HCT116 (cell line): ENCODE measurements at regions not wholly inside any gene's neighbourhood (a gene's known extent, or its start where the extent isn't known, plus 50 kb on each side); places are given as distances from the start of the nearest gene placed in this dataset.

Experiments used
- ATAC-seq: fragments of 200-7000 bp; cut with Tn5 transposase; 2 replicates; pipeline ENCODE4 v1.9.1; 2020; ENCODE audit warnings: mild to moderate bottlenecking, moderate library complexity
- BruUV-seq: library from RNA; stranded (reverse); fragments of 400-500 nt; replicated peaks from 2 replicates; lab custom pipeline; 2021; lab: Mats Ljungman, UMichigan
- CTCF ChIA-PET: fragments of 300-600 bp; sonication (Branson Sonifier 250); formaldehyde crosslinking; loops from one replicate; lab custom pipeline; 2021; ENCODE audit warnings: antibody characterized with exemption; lab: Charles Lee
- POLR2A ChIA-PET: fragments of 300-600, 350-600 bp; sonication (Branson Sonifier 250); formaldehyde crosslinking; loops from one replicate; lab custom pipeline; 2021; ENCODE audit warnings: antibody characterized with exemption; lab: Charles Lee
- RAD21 ChIA-PET, 2 experiments: fragments of 300-600 bp; sonication (Branson Sonifier 250); formaldehyde crosslinking; loops; one replicate each; lab custom pipeline; 2023; ENCODE audit warnings: low total read pairs in 2 of 2; ENCODE audit not compliant: uncharacterized antibody in 2 of 2, unreplicated experiment in 2 of 2, low non-redundant PET in 1 of 2; lab: Charles Lee
- DNase-seq: peaks from one replicate; pipeline ENCODE4 v3.0.0-alpha.2; 2010; ENCODE audit warnings: low read depth, low spot score
- H2AFZ ChIP-seq: fragments of 200-600 bp; shearing (Covaris generic), sonication (generic); 2 replicates; pipeline ENCODE4 v1.6.1; 2017; ENCODE audit warnings: low read depth, mixed run types, mixed read lengths, antibody characterized with exemption, low read length; ENCODE audit not compliant: poor library complexity, severe bottlenecking
- H3K27ac ChIP-seq: 2 replicates; pipeline ENCODE4 v1.5.1; 2012; ENCODE audit warnings: low read depth, low read length
- H3K27me3 ChIP-seq: fragments of 200-600 bp; sonication (generic); 2 replicates; pipeline ENCODE4 v1.6.1; 2016; ENCODE audit warnings: mixed run types, low read length, mixed read lengths; ENCODE audit not compliant: insufficient read depth
- H3K36me3 ChIP-seq, 2 experiments: fragments of 200-500 bp in 1 of 2; fragments of 200-600 bp in 1 of 2; sonication (Bioruptor generic) in 1 of 2; sonication (generic) in 1 of 2; 2 replicates each; pipeline versions ENCODE4 v1.5.1 to v1.6.1; 2014 to 2016; ENCODE audit warnings: low read length in 2 of 2, inconsistent platforms in 1 of 2, mixed read lengths in 1 of 2, mixed run types in 1 of 2; ENCODE audit not compliant: insufficient read depth in 2 of 2, control insufficient read depth in 1 of 2
- H3K4me1 ChIP-seq, 2 experiments: fragments of 200-600 bp in 1 of 2; sonication (generic) in 1 of 2; 2 replicates each; pipeline versions ENCODE4 v1.5.1 to v1.6.1; 2012 to 2017; ENCODE audit warnings: low read length in 2 of 2, inconsistent platforms in 1 of 2, mild to moderate bottlenecking in 1 of 2, mixed read lengths in 1 of 2, mixed run types in 1 of 2, moderate library complexity in 1 of 2; ENCODE audit not compliant: insufficient read depth in 2 of 2, control insufficient read depth in 1 of 2
- H3K4me2 ChIP-seq: fragments of 200-600 bp; sonication (generic); 2 replicates; pipeline ENCODE4 v1.6.1; 2017; ENCODE audit warnings: mixed run types, low read length, mixed read lengths
- H3K4me3 ChIP-seq, 2 experiments: fragments of 200-600 bp in 1 of 2; sonication (generic) in 1 of 2; replicated peaks in 1 of 2; 2 replicates each; pipeline ENCODE4 v1.5.1; 2011 to 2016; ENCODE audit warnings: low read length in 2 of 2, control low read depth in 1 of 2, low read depth in 1 of 2, mild to moderate bottlenecking in 1 of 2, mixed read lengths in 1 of 2, mixed run types in 1 of 2
- H3K79me2 ChIP-seq: fragments of 200-600 bp; sonication (generic); 2 replicates; pipeline ENCODE4 v1.6.1; 2017; ENCODE audit warnings: mild to moderate bottlenecking, mixed run types, low read length, moderate library complexity, mixed read lengths; ENCODE audit not compliant: insufficient read depth
- H3K9ac ChIP-seq: fragments of 200-600 bp; sonication (generic); 2 replicates; pipeline ENCODE4 v1.6.1; 2016; ENCODE audit warnings: low read length, mixed read lengths
- H3K9me2 ChIP-seq: fragments of 200-600 bp; sonication (generic), shearing (Covaris generic); 2 replicates; pipeline ENCODE4 v1.6.1; 2017; ENCODE audit warnings: mixed run types, mild to moderate bottlenecking, moderate library complexity; ENCODE audit not compliant: insufficient read depth
- H3K9me3 ChIP-seq, 2 experiments: fragments of 200-500 bp in 1 of 2; fragments of 200-600 bp in 1 of 2; sonication (Bioruptor generic) in 1 of 2; sonication (generic) in 1 of 2; 2 replicates each; pipeline ENCODE4 v1.6.1; 2014 to 2017; ENCODE audit warnings: low read length in 2 of 2, mixed read lengths in 2 of 2, inconsistent platforms in 1 of 2, low read depth in 1 of 2, mild to moderate bottlenecking in 1 of 2, mixed run types in 1 of 2, moderate library complexity in 1 of 2; ENCODE audit not compliant: control insufficient read depth in 1 of 2, insufficient read depth in 1 of 2
- H4K20me1 ChIP-seq: fragments of 200-600 bp; sonication (generic), shearing (Covaris generic); 2 replicates; pipeline ENCODE4 v1.6.1; 2017; ENCODE audit warnings: mixed run types, mild to moderate bottlenecking, moderate library complexity; ENCODE audit not compliant: insufficient read depth
- CBX3 ChIP-seq: IDR thresholded peaks from 2 replicates; pipeline ENCODE4 v1.6.1; 2012; ENCODE audit warnings: low read depth
- CEBPB ChIP-seq: IDR thresholded peaks from 2 replicates; pipeline ENCODE4 v1.6.1; 2012; ENCODE audit warnings: low read depth
- EGR1 ChIP-seq: IDR thresholded peaks from 2 replicates; pipeline ENCODE4 v1.6.1; 2012; ENCODE audit warnings: low read depth
- EZH2 ChIP-seq: fragments of 200-600 bp; sonication (generic); IDR thresholded peaks from 2 replicates; pipeline ENCODE4 v1.6.1; 2017; ENCODE audit warnings: antibody characterized with exemption, mixed run types
- EZH2phosphoT487 ChIP-seq: fragments of 200-600 bp; IDR thresholded peaks from 2 replicates; pipeline ENCODE4 v1.6.1; 2018; ENCODE audit warnings: antibody characterized with exemption, borderline replicate concordance
- FOSL1 ChIP-seq: IDR thresholded peaks from 2 replicates; pipeline ENCODE4 v1.6.1; 2012; ENCODE audit warnings: low read depth
- POLR2A ChIP-seq: IDR thresholded peaks from 2 replicates; pipeline ENCODE4 v1.7.0; 2011; ENCODE audit warnings: borderline replicate concordance; ENCODE audit not compliant: insufficient read depth, insufficient read length; ENCODE audit errors: extremely low read depth
- POLR2AphosphoS5 ChIP-seq: IDR thresholded peaks from 2 replicates; pipeline ENCODE4 v1.6.1; 2011; ENCODE audit warnings: mild to moderate bottlenecking, low read depth, low read length, moderate library complexity
- SIN3A ChIP-seq: IDR thresholded peaks from 2 replicates; pipeline ENCODE4 v1.6.1; 2012; ENCODE audit warnings: low read depth
- SP1 ChIP-seq: IDR thresholded peaks from 2 replicates; pipeline ENCODE4 v1.6.1; 2012; ENCODE audit warnings: low read depth
- TCF7L2 ChIP-seq: IDR thresholded peaks from 2 replicates; pipeline ENCODE4 v1.7.0; 2011; ENCODE audit warnings: borderline replicate concordance, inconsistent platforms; ENCODE audit not compliant: insufficient read depth, insufficient read length; ENCODE audit errors: extremely low read depth
- intact Hi-C: fragments of 100-400 bp; cut with micrococcal nuclease; formaldehyde crosslinking; loops from 2 replicates; pipeline ENCODE4 v1.10.0; 2022
- TF ChIP-seq, protein P1 (sequence below): IDR thresholded peaks from 2 replicates; pipeline ENCODE4 v1.6.1; 2011; ENCODE audit warnings: mild to moderate bottlenecking, low read length, moderate library complexity; ENCODE audit not compliant: insufficient replicate concordance; ENCODE audit errors: extremely low read depth

GRCh38 chr2:217729421-217730053, 273.3 kb downstream of the TNS1 start:
- Histone ChIP-seq H3K27ac (no peak overlapping the region), H3K4me1 (no peaks in the 10 kb centered on the region), H3K4me2 (no peak overlapping the region), H3K9me2 (no peaks in the 10 kb centered on the region), H3K36me3 (no peaks in the 10 kb centered on the region), H4K20me1 (no peaks in the 10 kb centered on the region), H3K9me3 (no peaks in the 10 kb centered on the region), H3K79me2 (no peaks in the 10 kb centered on the region), H3K4me3 (no peak overlapping the region), H3K27me3 (peaks cover 32% of the 10 kb centered on the region), H2AFZ (no peak overlapping the region), H3K9ac (no peak overlapping the region)
- DNase-seq, result no peak
- ATAC-seq, result no peak
- POLR2A ChIA-PET, result no interaction called here
- intact Hi-C loops, result no loop called here
- TF ChIP-seq FOSL1 (no peak), CEBPB (no peak), SP1 (no peak), POLR2A (no peak), CBX3 (no peak), EGR1 (no peak)
- TF ChIP-seq, protein P1, sequence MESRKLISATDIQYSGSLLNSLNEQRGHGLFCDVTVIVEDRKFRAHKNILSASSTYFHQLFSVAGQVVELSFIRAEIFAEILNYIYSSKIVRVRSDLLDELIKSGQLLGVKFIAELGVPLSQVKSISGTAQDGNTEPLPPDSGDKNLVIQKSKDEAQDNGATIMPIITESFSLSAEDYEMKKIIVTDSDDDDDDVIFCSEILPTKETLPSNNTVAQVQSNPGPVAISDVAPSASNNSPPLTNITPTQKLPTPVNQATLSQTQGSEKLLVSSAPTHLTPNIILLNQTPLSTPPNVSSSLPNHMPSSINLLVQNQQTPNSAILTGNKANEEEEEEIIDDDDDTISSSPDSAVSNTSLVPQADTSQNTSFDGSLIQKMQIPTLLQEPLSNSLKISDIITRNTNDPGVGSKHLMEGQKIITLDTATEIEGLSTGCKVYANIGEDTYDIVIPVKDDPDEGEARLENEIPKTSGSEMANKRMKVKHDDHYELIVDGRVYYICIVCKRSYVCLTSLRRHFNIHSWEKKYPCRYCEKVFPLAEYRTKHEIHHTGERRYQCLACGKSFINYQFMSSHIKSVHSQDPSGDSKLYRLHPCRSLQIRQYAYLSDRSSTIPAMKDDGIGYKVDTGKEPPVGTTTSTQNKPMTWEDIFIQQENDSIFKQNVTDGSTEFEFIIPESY, result no peak
- RAD21 ChIA-PET, result no interaction called here
- CTCF ChIA-PET, result no interaction called here
- no TSS peak for BruUV-seq

DNA sequence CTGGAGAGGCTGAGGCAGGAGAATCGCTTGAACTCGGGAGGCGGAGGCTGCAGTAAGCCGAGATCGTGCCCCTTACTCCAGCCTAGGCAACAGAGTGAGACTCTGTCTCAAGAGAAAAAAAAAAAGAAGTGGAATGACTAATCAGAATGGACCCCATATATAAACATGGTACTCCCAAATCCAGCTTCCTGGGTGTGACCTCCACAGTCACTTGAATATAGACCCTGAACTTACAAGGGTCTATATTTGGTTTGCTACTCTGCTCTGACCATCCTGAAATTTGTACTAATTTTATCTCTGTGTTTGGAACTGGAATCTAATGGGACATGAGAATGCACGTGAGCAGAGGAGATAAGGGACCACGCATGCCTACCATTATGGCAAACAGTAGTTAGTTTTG, 275.0 kb downstream of the TNS1 start:
- BruUV-seq, result no TSS peak
- no peak for ATAC-seq

More for the DNA sequence above, 275.0 kb downstream of the TNS1 start:
- no peaks in the 10 kb centered on the region for H3K9me2 ChIP-seq
- H3K4me2 ChIP-seq, result no peak overlapping the region
- H2AFZ ChIP-seq, result no peak overlapping the region
- no peaks in the 10 kb centered on the region for H3K9me3 ChIP-seq
- H3K27me3 ChIP-seq, result peaks cover 17% of the 10 kb centered on the region
- intact Hi-C loops, result no loop called here
- H3K27ac ChIP-seq, result no peak overlapping the region
- POLR2A ChIA-PET, result no interaction called here
- no peaks in the 10 kb centered on the region for H3K4me1 ChIP-seq
- DNase-seq, result no peak
- no peaks in the 10 kb centered on the region for H3K79me2 ChIP-seq
- H3K9ac ChIP-seq, result no peak overlapping the region
- CTCF ChIA-PET, result no interaction called here
- RAD21 ChIA-PET, result no interaction called here
- no peak overlapping the region for H3K4me3 ChIP-seq
- no peaks in the 10 kb centered on the region for H3K36me3 ChIP-seq
- no peaks in the 10 kb centered on the region for H4K20me1 ChIP-seq
- TF ChIP-seq TCF7L2 (no peak), FOSL1 (no peak), EZH2phosphoT487 (no peak), POLR2AphosphoS5 (no peak), EGR1 (no peak), SIN3A (no peak), SP1 (no peak), EZH2 (no peak)
